ENCODE measurements at regions not wholly inside any gene's neighbourhood (a gene's known extent, or its start where the extent isn't known, plus 50 kb on each side); places are given as distances from the start of the nearest gene placed in this dataset.

GRCh38 chr6:51300510-51300909 lies 481.8 kb downstream of the TFAP2B start:
- TF ChIP-seq GATA3 (IDR thresholded peaks at IDR 0.05; ENCODE audit: low read depth, low read length) (no peak), GATA2 (IDR thresholded peaks at IDR 0.05; ENCODE audit: low read depth, low read length) (no peak)

All from SH-SY5Y (cell line).